Sigmoid colon (tissue), 6 donors: ENCODE measurements at regions not wholly inside any gene's neighbourhood (a gene's known extent, or its start where the extent isn't known, plus 50 kb on each side); places are given as distances from the start of the nearest gene placed in this dataset.
"Not testable (repeated sequence)": the region's sequence is repeated elsewhere in the genome, so short reads cannot be mapped to it uniquely, and the experiment has no call there.

Experiments used
- DNase-seq: peaks from one replicate; pipeline ENCODE4 v3.0.0-alpha.2; 2019
- H3K27ac ChIP-seq, 4 donors: fragments of 200-600 bp; sonication (generic); one replicate each; pipeline ENCODE4 v1.5.1; 2016 to 2019; ENCODE audit warnings: mild to moderate bottlenecking in 1 of 4
- H3K27me3 ChIP-seq, 3 donors: fragments of 200-600 bp; sonication (generic); one replicate each; pipeline ENCODE4 v1.5.1; 2019; ENCODE audit warnings: mild to moderate bottlenecking in 1 of 3
- H3K36me3 ChIP-seq, 4 donors: fragments of 200-600 bp; sonication (generic); one replicate each; pipeline ENCODE4 v1.5.1; 2016 to 2019
- H3K4me1 ChIP-seq, 4 donors: fragments of 200-600 bp; sonication (generic); one replicate each; pipeline ENCODE4 v1.5.1; 2017 to 2019
- H3K4me3 ChIP-seq, 4 donors: fragments of 200-600 bp; sonication (generic); one replicate each; pipeline ENCODE4 v1.5.1; 2017 to 2019; ENCODE audit warnings: mild to moderate bottlenecking in 2 of 4, moderate library complexity in 1 of 4
- H3K9me3 ChIP-seq, 4 donors: fragments of 200-600 bp in 3 of 4; sonication (generic) in 3 of 4; one replicate each; pipeline versions ENCODE4 v1.5.1 to v1.6.1; 2013 to 2019
- CTCF ChIP-seq, 4 experiments: fragments of 450-650 bp in 3 of 4; fragments of 200-600 bp in 1 of 4; IDR thresholded peaks; one replicate each; pipeline ENCODE4 v1.5.1; 2016 to 2019; ENCODE audit warnings: antibody characterized with exemption in 4 of 4, mild to moderate bottlenecking in 3 of 4, moderate library complexity in 2 of 4
- EP300 ChIP-seq, 4 donors: sonication (generic); formaldehyde crosslinking; IDR thresholded peaks; one replicate each; pipeline ENCODE4 v1.6.1; 2017; ENCODE audit warnings: antibody characterized with exemption in 4 of 4
- POLR2A ChIP-seq, 2 donors: fragments of 450-650 bp; IDR thresholded peaks; one replicate each; pipeline ENCODE4 v1.6.1; 2016; ENCODE audit warnings: antibody characterized with exemption in 2 of 2, mild to moderate bottlenecking in 2 of 2, moderate library complexity in 2 of 2
- POLR2AphosphoS5 ChIP-seq, 4 donors: sonication (generic); formaldehyde crosslinking; IDR thresholded peaks; one replicate each; pipeline ENCODE4 v1.6.1; 2017; ENCODE audit warnings: antibody characterized with exemption in 4 of 4
- WGBS, 2 donors: extraction: QIAGEN DNeasy Blood & Tissue Kit; methylation state at CpG; one replicate each; pipeline ENCODE4 v1.1.7; 2013; 5-methylcytosine and 5-hydroxymethylcytosine counted together
- intact Hi-C: fragments of 100-400 bp; cut with DNase I; formaldehyde crosslinking; loops from one replicate; pipeline ENCODE4 v1.15.1; 2023
- donor health status: healthy with polysubstance abuse.
- donor health status: healthy.

GRCh38 chr20:52037370-52037769 is 154.2 kb downstream of the ZFP64 start:
- Histone ChIP-seq H3K27ac (no peak overlapping the region), H3K9me3 (no peaks in the 10 kb centered on the region), H3K36me3 (no peaks in the 10 kb centered on the region), H3K4me1 (no peaks in the 10 kb centered on the region), H3K27me3 (no peaks in the 10 kb centered on the region), H3K4me3 (no peak overlapping the region)
- TF ChIP-seq CTCF (IDR thresholded peaks at IDR 0.05) (no peak), EP300 (IDR thresholded peaks at IDR 0.05) (no peak), POLR2AphosphoS5 (IDR thresholded peaks at IDR 0.05) (no peak), POLR2A (IDR thresholded peaks at IDR 0.05) (no peak)
- WGBS, 2 donors, result 91 to 94% methylated on average over 5 of the region's 5 CpGs
- intact Hi-C loops, result no loop called here
- no peak for DNase-seq

GRCh38 chr20:52035977-52036376 is 155.6 kb downstream of the ZFP64 start:
- WGBS, 2 donors, result 82 to 93% methylated on average over 1 of the region's 1 CpG
- Histone ChIP-seq H3K4me1 (peaks cover 0 to 9% (median 2%) of the 10 kb centered on the region in 4 donors), H3K27ac (no peak overlapping the region), H3K36me3 (no peaks in the 10 kb centered on the region), H3K27me3 (no peaks in the 10 kb centered on the region), H3K9me3 (no peaks in the 10 kb centered on the region), H3K4me3 (no peak overlapping the region)
- no peak for TF ChIP-seq POLR2AphosphoS5 (IDR thresholded peaks at IDR 0.05)
- TF ChIP-seq CTCF (IDR thresholded peaks at IDR 0.05), result no peak
- TF ChIP-seq POLR2A (IDR thresholded peaks at IDR 0.05), result no peak
- no peak for TF ChIP-seq EP300 (IDR thresholded peaks at IDR 0.05)
- DNase-seq, result no peak
- intact Hi-C loops, result no loop called here

GRCh38 chr20:52035498-52035897 is 156.1 kb downstream of the ZFP64 start:
- no peak overlapping the region for H3K4me3 ChIP-seq
- TF ChIP-seq CTCF (IDR thresholded peaks at IDR 0.05) (no peak), POLR2A (IDR thresholded peaks at IDR 0.05) (no peak), POLR2AphosphoS5 (IDR thresholded peaks at IDR 0.05) (no peak), EP300 (IDR thresholded peaks at IDR 0.05) (no peak)
- H3K4me1 ChIP-seq, result peaks cover 0 to 9% (median 2%) of the 10 kb centered on the region in 4 donors
- DNase-seq, result no peak
- WGBS, 2 donors, result 89 to 91% methylated on average over 6 of the region's 6 CpGs
- no peaks in the 10 kb centered on the region for H3K9me3 ChIP-seq
- no peaks in the 10 kb centered on the region for H3K27me3 ChIP-seq
- H3K27ac ChIP-seq, result no peak overlapping the region
- intact Hi-C loops, result no loop called here
- H3K36me3 ChIP-seq, result no peaks in the 10 kb centered on the region

- no peaks in the 10 kb centered on the region for H3K9me3 ChIP-seq
- no peak overlapping the region for H3K27ac ChIP-seq
- no peak for DNase-seq
- intact Hi-C loops, result no loop called here
- 96% methylated on average over 9 of the region's 9 CpGs for WGBS, 2 donors
- TF ChIP-seq POLR2A (IDR thresholded peaks at IDR 0.05), result no peak
- no peak for TF ChIP-seq EP300 (IDR thresholded peaks at IDR 0.05)
- no peak for TF ChIP-seq POLR2AphosphoS5 (IDR thresholded peaks at IDR 0.05)
- no peak for TF ChIP-seq CTCF (IDR thresholded peaks at IDR 0.05)
- no peaks in the 10 kb centered on the region for H3K36me3 ChIP-seq
- H3K4me1 ChIP-seq, result peaks cover 0 to 9% (median 2%) of the 10 kb centered on the region in 4 donors
- H3K27me3 ChIP-seq, result no peaks in the 10 kb centered on the region
- H3K4me3 ChIP-seq, result no peak overlapping the region
These were observed 157.0 kb downstream of the ZFP64 start for GRCh38 chr20:52034581-52034980.

GRCh38 chr20:52033313-52033712 is 158.3 kb downstream of the ZFP64 start:
- intact Hi-C loops, result no loop called here
- Histone ChIP-seq H3K9me3 (no peaks in the 10 kb centered on the region), H3K36me3 (no peaks in the 10 kb centered on the region), H3K27me3 (no peaks in the 10 kb centered on the region), H3K4me3 (no peak overlapping the region), H3K27ac (no peak overlapping the region), H3K4me1 (peaks cover 0 to 9% (median 2%) of the 10 kb centered on the region in 4 donors)
- 87 to 92% methylated on average over 5 of the region's 5 CpGs for WGBS, 2 donors
- TF ChIP-seq POLR2A (IDR thresholded peaks at IDR 0.05), result no peak
- no peak for TF ChIP-seq EP300 (IDR thresholded peaks at IDR 0.05)
- no peak for TF ChIP-seq CTCF (IDR thresholded peaks at IDR 0.05)
- no peak for TF ChIP-seq POLR2AphosphoS5 (IDR thresholded peaks at IDR 0.05)
- no peak for DNase-seq

GRCh38 chr20:52032304-52032683 is 159.3 kb downstream of the ZFP64 start:
- H3K36me3 ChIP-seq, H3K27ac ChIP-seq, H3K4me1 ChIP-seq, intact Hi-C loops, H3K4me3 ChIP-seq, H3K27me3 ChIP-seq, H3K9me3 ChIP-seq, DNase-seq: not testable (repeated sequence)
- WGBS, 2 donors, result 57 to 82% methylated on average over 7 of the region's 7 CpGs
